Tibial artery (tissue), 4 donors: ENCODE measurements at regions not wholly inside any gene's neighbourhood (a gene's known extent, or its start where the extent isn't known, plus 50 kb on each side); places are given as distances from the start of the nearest gene placed in this dataset.

Source experiments
- DNase-seq, 2 donors: peaks; one replicate each; pipeline ENCODE4 v3.0.0-alpha.2; 2019
- H3K27ac ChIP-seq, 2 donors: fragments of 200-600 bp; sonication (generic) in 1 of 2; 1 replicate in 1 of 2; 2 replicates in 1 of 2; pipeline ENCODE4 v1.5.1; 2018 to 2019; ENCODE audit warnings: mild to moderate bottlenecking in 1 of 2
- H3K27me3 ChIP-seq, 2 donors: fragments of 200-600 bp; sonication (generic) in 1 of 2; one replicate each; pipeline versions ENCODE4 v1.5.1 to v1.6.0; 2016 to 2019
- H3K36me3 ChIP-seq, 3 donors: fragments of 200-600 bp; sonication (generic) in 2 of 3; one replicate each; pipeline ENCODE4 v1.5.1; 2016 to 2019; ENCODE audit warnings: mild to moderate bottlenecking in 2 of 3
- H3K4me1 ChIP-seq, 4 donors: fragments of 200-600 bp; sonication (generic) in 2 of 4; 1 replicate in 3 of 4; 2 replicates in 1 of 4; pipeline ENCODE4 v1.5.1; 2016 to 2019
- H3K4me3 ChIP-seq, 2 donors: fragments of 200-600 bp; sonication (generic) in 1 of 2; 1 replicate in 1 of 2; 2 replicates in 1 of 2; pipeline ENCODE4 v1.5.1; 2018 to 2019; ENCODE audit warnings: mild to moderate bottlenecking in 2 of 2
- H3K9me3 ChIP-seq, 3 donors: fragments of 200-600 bp; sonication (generic) in 1 of 3; one replicate each; pipeline ENCODE4 v1.5.1; 2016 to 2019
- intact Hi-C: fragments of 100-400 bp; cut with DNase I; formaldehyde crosslinking; loops from one replicate; pipeline ENCODE4 v1.15.0; 2023; ENCODE audit warnings: low total_unique reads
- TF ChIP-seq, protein P1 (sequence below), 2 experiments: fragments of 200-600 bp in 1 of 2; fragments of 450-650 bp in 1 of 2; IDR thresholded peaks; one replicate each; pipeline ENCODE4 v1.5.1; 2017 to 2019; ENCODE audit warnings: antibody characterized with exemption in 2 of 2, mild to moderate bottlenecking in 1 of 2, moderate library complexity in 1 of 2

DNA sequence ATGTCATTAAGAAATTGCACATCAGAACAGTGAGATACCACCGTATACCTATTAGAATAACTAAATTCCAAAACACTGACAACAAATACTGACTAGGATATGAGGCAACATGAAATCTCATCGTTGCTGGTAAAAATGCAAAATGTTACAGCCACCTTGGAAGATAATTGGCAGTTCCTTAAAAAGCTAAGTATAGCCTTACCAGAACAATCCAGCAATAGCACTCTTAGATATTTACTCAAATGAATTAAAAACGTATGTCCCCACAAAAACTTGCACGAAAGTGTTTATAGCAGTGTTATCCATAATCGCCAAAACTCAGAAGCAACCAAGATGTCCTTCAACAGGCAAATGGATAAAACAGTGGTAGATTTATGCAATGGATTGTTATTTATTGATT is 241.7 kb downstream of the EPHA4 start:
- H3K4me1 ChIP-seq, result no peaks in the 10 kb centered on the region
- H3K27ac ChIP-seq, result no peak overlapping the region
- DNase-seq, result no peak
- no peak overlapping the region for H3K4me3 ChIP-seq
- H3K9me3 ChIP-seq, result no peaks in the 10 kb centered on the region
- H3K27me3 ChIP-seq, result no peaks in the 10 kb centered on the region
- TF ChIP-seq, protein P1, sequence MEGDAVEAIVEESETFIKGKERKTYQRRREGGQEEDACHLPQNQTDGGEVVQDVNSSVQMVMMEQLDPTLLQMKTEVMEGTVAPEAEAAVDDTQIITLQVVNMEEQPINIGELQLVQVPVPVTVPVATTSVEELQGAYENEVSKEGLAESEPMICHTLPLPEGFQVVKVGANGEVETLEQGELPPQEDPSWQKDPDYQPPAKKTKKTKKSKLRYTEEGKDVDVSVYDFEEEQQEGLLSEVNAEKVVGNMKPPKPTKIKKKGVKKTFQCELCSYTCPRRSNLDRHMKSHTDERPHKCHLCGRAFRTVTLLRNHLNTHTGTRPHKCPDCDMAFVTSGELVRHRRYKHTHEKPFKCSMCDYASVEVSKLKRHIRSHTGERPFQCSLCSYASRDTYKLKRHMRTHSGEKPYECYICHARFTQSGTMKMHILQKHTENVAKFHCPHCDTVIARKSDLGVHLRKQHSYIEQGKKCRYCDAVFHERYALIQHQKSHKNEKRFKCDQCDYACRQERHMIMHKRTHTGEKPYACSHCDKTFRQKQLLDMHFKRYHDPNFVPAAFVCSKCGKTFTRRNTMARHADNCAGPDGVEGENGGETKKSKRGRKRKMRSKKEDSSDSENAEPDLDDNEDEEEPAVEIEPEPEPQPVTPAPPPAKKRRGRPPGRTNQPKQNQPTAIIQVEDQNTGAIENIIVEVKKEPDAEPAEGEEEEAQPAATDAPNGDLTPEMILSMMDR (IDR thresholded peaks at IDR 0.05), result no peak
- H3K36me3 ChIP-seq, result no peaks in the 10 kb centered on the region
- intact Hi-C loops, result no loop called here

DNA sequence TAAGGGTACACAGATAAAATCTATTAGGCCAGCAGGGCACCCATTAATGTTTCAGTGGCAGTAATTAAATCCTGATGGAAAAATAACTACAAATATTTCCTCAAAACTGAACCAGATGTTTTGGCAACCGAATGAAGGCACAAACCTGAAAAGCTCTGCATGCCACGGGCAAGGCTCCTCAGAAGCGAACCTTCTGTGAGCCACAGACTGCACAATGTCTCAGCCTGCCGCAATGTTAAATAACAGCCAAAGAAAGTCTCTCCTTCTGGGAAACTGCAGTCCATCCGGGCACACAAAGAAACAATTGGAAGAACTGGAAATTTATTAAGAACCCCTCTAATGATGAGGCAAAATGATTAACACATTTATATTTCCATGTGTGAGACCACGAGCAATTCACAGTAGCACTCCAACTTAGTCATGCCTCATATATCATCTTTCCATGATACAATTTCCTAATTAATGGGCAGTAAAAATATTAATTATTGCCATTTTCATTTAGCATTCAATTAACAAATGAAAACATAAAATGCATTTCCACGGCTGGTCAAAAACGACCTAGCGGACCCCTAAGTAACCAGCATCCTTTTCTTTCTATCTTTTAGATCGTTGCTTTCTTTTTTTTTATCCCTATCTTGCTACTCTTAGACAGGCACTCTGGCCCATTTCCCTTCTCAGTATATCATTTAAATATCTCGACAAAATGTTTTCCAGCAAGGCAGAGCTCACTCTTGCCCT is 237.5 kb downstream of the EPHA4 start:
- TF ChIP-seq, protein P1 (IDR thresholded peaks at IDR 0.05), result no peak
- H3K4me3 ChIP-seq, result no peak overlapping the region

DNA sequence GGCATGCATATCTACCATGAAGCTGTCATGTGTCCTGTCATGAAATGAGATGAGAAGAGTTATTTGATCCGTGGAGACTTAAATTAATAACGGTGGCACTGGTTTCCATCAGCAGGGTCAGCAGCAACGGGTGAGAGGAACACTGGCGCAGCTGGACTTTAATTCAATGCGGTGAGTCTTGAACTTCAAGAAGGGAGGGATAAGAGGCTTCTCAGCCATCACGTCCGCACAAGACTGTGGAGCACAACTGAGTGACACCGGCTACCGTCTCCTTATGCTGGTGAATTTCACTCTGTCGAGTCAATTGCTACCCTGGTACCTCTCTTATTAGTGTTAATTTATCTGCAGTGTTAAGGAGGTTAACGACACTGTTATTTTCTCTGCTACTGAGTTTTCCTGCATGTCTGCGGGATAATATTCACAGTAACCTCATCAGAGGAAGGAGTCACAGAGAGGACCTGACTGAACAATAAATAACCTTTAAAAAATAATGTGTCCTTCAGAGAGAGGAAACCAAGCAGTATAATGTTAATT is 236.8 kb downstream of the EPHA4 start:
- no peaks in the 10 kb centered on the region for H3K9me3 ChIP-seq
- no peaks in the 10 kb centered on the region for H3K4me1 ChIP-seq
- H3K27ac ChIP-seq, result no peak overlapping the region
- intact Hi-C loops, result no loop called here
- TF ChIP-seq, protein P1 (IDR thresholded peaks at IDR 0.05), result no peak
- H3K4me3 ChIP-seq, result no peak overlapping the region
- no peaks in the 10 kb centered on the region for H3K27me3 ChIP-seq
- no peak for DNase-seq
- H3K36me3 ChIP-seq, result no peaks in the 10 kb centered on the region

More for the DNA sequence above, 237.5 kb downstream of the EPHA4 start:
- Histone ChIP-seq H3K4me1 (no peaks in the 10 kb centered on the region), H3K36me3 (no peaks in the 10 kb centered on the region), H3K27me3 (no peaks in the 10 kb centered on the region), H3K9me3 (no peaks in the 10 kb centered on the region), H3K27ac (no peak overlapping the region)
- intact Hi-C loops, result no loop called here
- DNase-seq, result no peak

DNA sequence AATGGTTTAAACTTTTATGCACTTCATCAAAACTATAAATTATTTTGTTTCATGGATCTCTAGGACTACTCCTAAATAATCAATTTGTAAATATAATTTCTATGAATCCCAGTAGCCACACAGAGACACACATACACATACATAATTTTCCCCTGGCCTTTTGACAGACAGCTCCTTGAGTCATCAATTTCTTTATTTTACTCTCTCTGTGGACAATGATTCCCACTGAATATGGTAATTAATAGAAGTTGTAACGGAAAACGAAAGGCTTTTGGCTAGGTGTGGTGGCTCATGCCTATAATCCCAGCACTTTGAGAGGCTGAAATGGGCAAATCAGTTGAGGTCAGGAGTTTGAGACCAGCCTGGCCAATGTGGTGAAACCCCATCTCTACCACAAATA is 235.1 kb downstream of the EPHA4 start:
- H3K27me3 ChIP-seq, result no peaks in the 10 kb centered on the region
- H3K9me3 ChIP-seq, result no peaks in the 10 kb centered on the region
- H3K36me3 ChIP-seq, result no peaks in the 10 kb centered on the region
- H3K4me1 ChIP-seq, result no peaks in the 10 kb centered on the region
- no peak overlapping the region for H3K27ac ChIP-seq
- DNase-seq, result no peak
- H3K4me3 ChIP-seq, result no peak overlapping the region
- intact Hi-C loops, result no loop called here
- TF ChIP-seq, protein P1 (IDR thresholded peaks at IDR 0.05), result no peak

DNA sequence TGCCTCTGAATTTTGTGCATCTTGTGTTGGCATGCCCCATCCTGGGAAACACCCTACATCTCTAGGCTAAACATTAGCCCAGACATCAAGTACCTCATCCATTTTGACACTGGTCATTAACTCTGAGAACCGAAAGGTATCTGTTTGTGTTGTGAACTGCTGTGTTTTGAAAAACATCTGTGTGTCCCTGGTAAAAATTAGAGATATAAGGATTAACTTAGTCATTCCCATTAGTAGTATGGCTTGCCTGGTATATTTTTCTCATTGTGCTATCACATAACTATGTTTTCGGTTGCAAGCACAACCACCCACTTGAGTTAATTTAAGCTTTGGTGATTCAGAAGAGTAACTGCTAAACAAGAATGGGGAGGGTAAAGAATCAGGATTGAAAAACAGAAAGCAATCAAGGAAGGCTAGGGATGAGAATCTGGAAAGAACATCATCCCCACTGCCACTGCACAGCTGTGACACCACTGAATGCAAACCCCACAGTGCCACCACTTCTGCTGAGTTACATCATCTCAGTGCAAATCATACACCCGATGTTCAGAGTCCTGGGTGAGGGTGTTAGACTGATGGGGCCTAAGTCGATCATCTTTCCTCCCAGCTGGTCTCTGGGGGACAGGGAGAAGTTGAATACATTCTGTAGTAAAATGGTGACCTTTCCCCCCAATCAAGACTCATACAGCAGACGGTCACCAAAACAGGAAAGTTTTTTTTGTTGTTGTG is 234.0 kb downstream of the EPHA4 start:
- intact Hi-C loops, result no loop called here

More for the DNA sequence above, 234.0 kb downstream of the EPHA4 start:
- TF ChIP-seq, protein P1 (IDR thresholded peaks at IDR 0.05), result no peak
- Histone ChIP-seq H3K4me3 (no peak overlapping the region), H3K4me1 (no peaks in the 10 kb centered on the region), H3K27me3 (no peaks in the 10 kb centered on the region), H3K27ac (no peak overlapping the region), H3K36me3 (no peaks in the 10 kb centered on the region), H3K9me3 (no peaks in the 10 kb centered on the region)
- DNase-seq, result no peak
